ENCODE measurements at regions not wholly inside any gene's neighbourhood (a gene's known extent, or its start where the extent isn't known, plus 50 kb on each side); places are given as distances from the start of the nearest gene placed in this dataset.

DNA sequence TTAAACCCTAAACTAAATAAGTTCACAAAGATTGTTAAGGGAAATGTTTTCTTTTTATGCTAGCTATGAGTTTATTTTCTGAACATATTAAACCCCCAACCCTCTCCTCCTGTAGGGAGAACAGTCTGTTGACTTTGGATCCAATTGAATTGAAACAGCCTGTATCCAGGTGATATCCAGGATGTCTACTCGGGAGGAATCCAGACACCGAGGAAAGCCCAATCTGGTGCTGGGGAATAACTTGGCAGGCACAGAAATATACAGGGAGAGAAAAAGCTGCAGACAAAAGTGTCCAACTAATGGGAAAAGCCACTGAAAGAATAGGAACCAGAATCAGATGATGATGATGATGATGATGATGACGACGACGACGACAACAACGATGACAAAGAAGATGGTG, 93.9 kb upstream of the API5 start:
- intact Hi-C loops (cut with micrococcal nuclease), result no loop called here
- no peaks in the 10 kb centered on the region for H3K4me1 Mint-ChIP-seq
- H3K27me3 Mint-ChIP-seq (ENCODE audit: low read depth in 2 of 2), result no peaks in the 10 kb centered on the region
- H3K27ac Mint-ChIP-seq, result no peak overlapping the region
- H3K4me3 Mint-ChIP-seq, result no peak overlapping the region
- 95% methylated on average over 7 of the region's 7 CpGs for WGBS (ENCODE audit: insufficient coverage)
- TF ChIP-seq, protein P1, sequence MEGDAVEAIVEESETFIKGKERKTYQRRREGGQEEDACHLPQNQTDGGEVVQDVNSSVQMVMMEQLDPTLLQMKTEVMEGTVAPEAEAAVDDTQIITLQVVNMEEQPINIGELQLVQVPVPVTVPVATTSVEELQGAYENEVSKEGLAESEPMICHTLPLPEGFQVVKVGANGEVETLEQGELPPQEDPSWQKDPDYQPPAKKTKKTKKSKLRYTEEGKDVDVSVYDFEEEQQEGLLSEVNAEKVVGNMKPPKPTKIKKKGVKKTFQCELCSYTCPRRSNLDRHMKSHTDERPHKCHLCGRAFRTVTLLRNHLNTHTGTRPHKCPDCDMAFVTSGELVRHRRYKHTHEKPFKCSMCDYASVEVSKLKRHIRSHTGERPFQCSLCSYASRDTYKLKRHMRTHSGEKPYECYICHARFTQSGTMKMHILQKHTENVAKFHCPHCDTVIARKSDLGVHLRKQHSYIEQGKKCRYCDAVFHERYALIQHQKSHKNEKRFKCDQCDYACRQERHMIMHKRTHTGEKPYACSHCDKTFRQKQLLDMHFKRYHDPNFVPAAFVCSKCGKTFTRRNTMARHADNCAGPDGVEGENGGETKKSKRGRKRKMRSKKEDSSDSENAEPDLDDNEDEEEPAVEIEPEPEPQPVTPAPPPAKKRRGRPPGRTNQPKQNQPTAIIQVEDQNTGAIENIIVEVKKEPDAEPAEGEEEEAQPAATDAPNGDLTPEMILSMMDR (IDR thresholded peaks at IDR 0.05), result no peak
- Histone ChIP-seq H3K27me3 (ENCODE audit: control insufficient read depth, insufficient read depth, low read length) (no peaks in the 10 kb centered on the region), H3K4me1 (ENCODE audit: control insufficient read depth, insufficient read depth, low read length) (no peaks in the 10 kb centered on the region), H3K4me3 (ENCODE audit: low read length) (no peak overlapping the region), H3K27ac (ENCODE audit: low read length) (no peak overlapping the region), H3K9me3 (ENCODE audit: control insufficient read depth, insufficient read depth, low read length) (no peaks in the 10 kb centered on the region), H3K36me3 (ENCODE audit: control insufficient read depth, insufficient read depth, low read length) (no peaks in the 10 kb centered on the region)
- peaks cover 5 to 8% of the 10 kb centered on the region in 2 donors for H3K9me3 Mint-ChIP-seq
- H3K36me3 Mint-ChIP-seq, result no peaks in the 10 kb centered on the region
- ATAC-seq, result no peak
- no peak for DNase-seq

DNA sequence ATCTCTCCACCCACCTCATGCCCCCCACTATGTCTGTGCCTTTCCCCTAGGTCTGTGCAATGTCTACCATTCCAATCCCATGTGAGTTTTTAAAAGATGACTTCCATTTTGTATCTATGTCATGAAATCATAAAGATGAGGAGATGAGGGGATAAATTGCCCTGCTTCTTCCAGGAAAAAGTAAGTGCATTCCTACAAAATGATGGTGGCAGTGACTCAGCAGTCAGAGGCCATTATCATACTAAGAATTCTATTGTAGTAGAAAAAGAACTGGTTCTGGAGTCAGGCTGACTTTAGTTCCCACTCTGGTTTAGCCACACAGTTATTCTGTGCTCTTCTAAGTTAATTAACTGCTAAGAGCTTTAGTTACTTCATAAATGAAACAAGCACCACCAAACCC, 89.6 kb upstream of the API5 start:
- ATAC-seq (no peak), DNase-seq (no peak)
- no peaks in the 10 kb centered on the region for H3K36me3 ChIP-seq (ENCODE audit: control insufficient read depth, insufficient read depth, low read length)
- H3K4me1 ChIP-seq (ENCODE audit: control insufficient read depth, insufficient read depth, low read length), result no peaks in the 10 kb centered on the region
- intact Hi-C loops (cut with micrococcal nuclease), result no loop called here
- H3K27me3 ChIP-seq (ENCODE audit: control insufficient read depth, insufficient read depth, low read length), result no peaks in the 10 kb centered on the region
- H3K36me3 Mint-ChIP-seq, result no peaks in the 10 kb centered on the region
- peaks cover 5 to 8% of the 10 kb centered on the region in 2 donors for H3K9me3 Mint-ChIP-seq
- TF ChIP-seq, protein P1 (IDR thresholded peaks at IDR 0.05), result no peak
- H3K4me3 ChIP-seq (ENCODE audit: low read length), result no peak overlapping the region
- H3K27ac ChIP-seq (ENCODE audit: low read length), result no peak overlapping the region
- no peaks in the 10 kb centered on the region for H3K4me1 Mint-ChIP-seq
- no peak overlapping the region for H3K4me3 Mint-ChIP-seq
- H3K27me3 Mint-ChIP-seq (ENCODE audit: low read depth in 2 of 2), result no peaks in the 10 kb centered on the region
- no peaks in the 10 kb centered on the region for H3K9me3 ChIP-seq (ENCODE audit: control insufficient read depth, insufficient read depth, low read length)
- no peak overlapping the region for H3K27ac Mint-ChIP-seq

DNA sequence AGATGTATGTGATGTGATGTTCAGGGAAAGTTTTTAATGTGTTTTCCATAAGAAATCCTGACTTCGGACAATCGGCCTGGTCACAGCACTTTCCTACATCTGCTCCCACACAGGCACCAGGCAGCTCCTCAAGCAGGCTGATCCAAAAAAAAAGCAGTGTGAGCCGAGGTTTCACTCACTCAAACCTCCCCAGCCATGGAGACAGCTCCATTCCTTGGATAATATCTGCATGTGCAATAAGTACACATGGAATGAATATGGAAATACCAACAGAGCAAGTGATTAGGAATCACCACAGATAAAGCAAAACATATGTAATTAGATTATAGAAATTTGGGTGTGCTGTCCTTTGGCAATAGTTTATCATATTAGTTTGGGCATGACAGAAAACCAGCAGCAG, 88.8 kb upstream of the API5 start:
- Mint-ChIP-seq H3K9me3 (peaks cover 3 to 6% of the 10 kb centered on the region in 2 donors), H3K27me3 (ENCODE audit: low read depth in 2 of 2) (no peaks in the 10 kb centered on the region), H3K4me3 (no peak overlapping the region), H3K27ac (no peak overlapping the region), H3K4me1 (no peaks in the 10 kb centered on the region), H3K36me3 (no peaks in the 10 kb centered on the region)
- Histone ChIP-seq H3K27ac (ENCODE audit: low read length) (no peak overlapping the region), H3K4me3 (ENCODE audit: low read length) (no peak overlapping the region), H3K36me3 (ENCODE audit: control insufficient read depth, insufficient read depth, low read length) (no peaks in the 10 kb centered on the region), H3K27me3 (ENCODE audit: control insufficient read depth, insufficient read depth, low read length) (no peaks in the 10 kb centered on the region), H3K4me1 (ENCODE audit: control insufficient read depth, insufficient read depth, low read length) (no peaks in the 10 kb centered on the region), H3K9me3 (ENCODE audit: control insufficient read depth, insufficient read depth, low read length) (no peaks in the 10 kb centered on the region)
- ATAC-seq (no peak), DNase-seq (no peak)
- TF ChIP-seq, protein P1 (IDR thresholded peaks at IDR 0.05), result no peak
- intact Hi-C loops (cut with micrococcal nuclease), result no loop called here
- WGBS (ENCODE audit: insufficient coverage), result 96% methylated on average over 2 of the region's 3 CpGs

DNA sequence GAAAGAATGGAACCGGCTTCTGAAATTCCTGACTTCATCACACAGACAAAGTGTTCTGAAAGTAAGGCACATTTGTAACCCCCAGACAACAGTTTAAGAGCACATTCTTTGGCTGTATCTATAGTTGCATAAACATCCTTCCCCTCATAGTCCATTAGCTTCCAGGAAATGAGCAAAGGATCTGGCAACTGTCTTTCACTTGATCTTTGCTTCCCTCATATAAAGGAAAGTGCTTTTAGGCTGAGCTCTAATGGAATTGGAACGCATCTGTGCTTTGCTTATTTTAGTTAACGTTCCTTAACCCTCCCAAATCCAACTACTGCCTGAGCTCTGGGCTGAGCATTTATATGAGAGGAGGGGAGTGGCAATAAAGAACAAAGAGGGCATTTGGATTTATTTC, 76.9 kb upstream of the API5 start:
- H3K27ac ChIP-seq (ENCODE audit: low read length), result no peak overlapping the region
- intact Hi-C loops (cut with micrococcal nuclease), result no loop called here
- H3K4me3 ChIP-seq (ENCODE audit: low read length), result no peak overlapping the region
- H3K27ac Mint-ChIP-seq, result no peak overlapping the region
- no peaks in the 10 kb centered on the region for H3K9me3 ChIP-seq (ENCODE audit: control insufficient read depth, insufficient read depth, low read length)
- WGBS (ENCODE audit: insufficient coverage), result 29% methylated on average over 1 of the region's 3 CpGs
- ATAC-seq, result no peak
- no peaks in the 10 kb centered on the region for H3K36me3 Mint-ChIP-seq
- H3K9me3 Mint-ChIP-seq, result peaks cover 2 to 5% of the 10 kb centered on the region in 2 donors
- peaks cover 2% of the 10 kb centered on the region for H3K27me3 ChIP-seq (ENCODE audit: control insufficient read depth, insufficient read depth, low read length)
- TF ChIP-seq, protein P1 (IDR thresholded peaks at IDR 0.05), result no peak
- no peaks in the 10 kb centered on the region for H3K4me1 ChIP-seq (ENCODE audit: control insufficient read depth, insufficient read depth, low read length)
- H3K27me3 Mint-ChIP-seq (ENCODE audit: low read depth in 2 of 2), result peaks cover 0 to 6% of the 10 kb centered on the region in 2 donors
- H3K36me3 ChIP-seq (ENCODE audit: control insufficient read depth, insufficient read depth, low read length), result no peaks in the 10 kb centered on the region
- no peaks in the 10 kb centered on the region for H3K4me1 Mint-ChIP-seq
- no peak overlapping the region for H3K4me3 Mint-ChIP-seq
- no peak for DNase-seq

Measured in natural killer cell (primary cell).